ENCODE measurements at regions not wholly inside any gene's neighbourhood (a gene's known extent, or its start where the extent isn't known, plus 50 kb on each side); places are given as distances from the start of the nearest gene placed in this dataset.

- DNase-seq (ENCODE audit: low spot score): no peak
- H3K36me3 Mint-ChIP-seq (ENCODE audit: low read depth): no peaks in the 10 kb centered on the region
- H3K9me3 Mint-ChIP-seq (ENCODE audit: low read depth): no peaks in the 10 kb centered on the region
- no peak overlapping the region for H3K4me3 Mint-ChIP-seq (ENCODE audit: unreplicated experiment)
- H3K27ac Mint-ChIP-seq (ENCODE audit: unreplicated experiment): no peak overlapping the region
- peaks cover 5% of the 10 kb centered on the region for H3K4me1 Mint-ChIP-seq (ENCODE audit: low read depth)
- no peaks in the 10 kb centered on the region for H3K27me3 Mint-ChIP-seq (ENCODE audit: low read depth)
- TF ChIP-seq CTCF (IDR thresholded peaks at IDR 0.05): no peak
Observed at GRCh38 chr13:105151639-105152038, 1383.8 kb downstream of the EFNB2 start.

GRCh38 chr13:105147461-105147860, 1388.0 kb downstream of the EFNB2 start:
- Mint-ChIP-seq H3K4me1 (ENCODE audit: low read depth) (no peaks in the 10 kb centered on the region), H3K27ac (ENCODE audit: unreplicated experiment) (no peak overlapping the region), H3K9me3 (ENCODE audit: low read depth) (no peaks in the 10 kb centered on the region), H3K27me3 (ENCODE audit: low read depth) (no peaks in the 10 kb centered on the region), H3K36me3 (ENCODE audit: low read depth) (no peaks in the 10 kb centered on the region), H3K4me3 (ENCODE audit: unreplicated experiment) (no peak overlapping the region)
- DNase-seq (ENCODE audit: low spot score): no peak
- no peak for TF ChIP-seq CTCF (IDR thresholded peaks at IDR 0.05)

GRCh38 chr13:105144936-105145335, 1390.5 kb downstream of the EFNB2 start:
- H3K4me1 Mint-ChIP-seq (ENCODE audit: low read depth): no peaks in the 10 kb centered on the region
- no peaks in the 10 kb centered on the region for H3K9me3 Mint-ChIP-seq (ENCODE audit: low read depth)
- no peak overlapping the region for H3K4me3 Mint-ChIP-seq (ENCODE audit: unreplicated experiment)
- TF ChIP-seq CTCF (IDR thresholded peaks at IDR 0.05): no peak
- no peaks in the 10 kb centered on the region for H3K36me3 Mint-ChIP-seq (ENCODE audit: low read depth)
- no peak for DNase-seq (ENCODE audit: low spot score)
- no peaks in the 10 kb centered on the region for H3K27me3 Mint-ChIP-seq (ENCODE audit: low read depth)
- no peak overlapping the region for H3K27ac Mint-ChIP-seq (ENCODE audit: unreplicated experiment)

- no peaks in the 10 kb centered on the region for H3K4me1 Mint-ChIP-seq (ENCODE audit: low read depth)
- DNase-seq (ENCODE audit: low spot score): no peak
- no peaks in the 10 kb centered on the region for H3K27me3 Mint-ChIP-seq (ENCODE audit: low read depth)
- TF ChIP-seq CTCF (IDR thresholded peaks at IDR 0.05): no peak
- H3K27ac Mint-ChIP-seq (ENCODE audit: unreplicated experiment): no peak overlapping the region
- no peak overlapping the region for H3K4me3 Mint-ChIP-seq (ENCODE audit: unreplicated experiment)
- H3K9me3 Mint-ChIP-seq (ENCODE audit: low read depth): no peaks in the 10 kb centered on the region
- H3K36me3 Mint-ChIP-seq (ENCODE audit: low read depth): no peaks in the 10 kb centered on the region
Observed at GRCh38 chr13:105144020-105144419, 1391.4 kb downstream of the EFNB2 start.

- no peaks in the 10 kb centered on the region for H3K27me3 Mint-ChIP-seq (ENCODE audit: low read depth)
- H3K36me3 Mint-ChIP-seq (ENCODE audit: low read depth): no peaks in the 10 kb centered on the region
- TF ChIP-seq CTCF (IDR thresholded peaks at IDR 0.05): no peak
Observed at GRCh38 chr13:105142556-105142955, 1392.9 kb downstream of the EFNB2 start.

More at GRCh38 chr13:105142556-105142955, 1392.9 kb downstream of the EFNB2 start:
- no peaks in the 10 kb centered on the region for H3K4me1 Mint-ChIP-seq (ENCODE audit: low read depth)
- DNase-seq (ENCODE audit: low spot score): no peak
- no peak overlapping the region for H3K27ac Mint-ChIP-seq (ENCODE audit: unreplicated experiment)
- no peaks in the 10 kb centered on the region for H3K9me3 Mint-ChIP-seq (ENCODE audit: low read depth)
- H3K4me3 Mint-ChIP-seq (ENCODE audit: unreplicated experiment): no peak overlapping the region

All from chondrocyte (in vitro differentiated cells).